Neural crest cell (in vitro differentiated cells): ENCODE measurements at regions not wholly inside any gene's neighbourhood (a gene's known extent, or its start where the extent isn't known, plus 50 kb on each side); places are given as distances from the start of the nearest gene placed in this dataset.

Source experiments
- DNase-seq: peaks from one replicate; pipeline ENCODE4 v3.0.0; 2021; ENCODE audit warnings: low read depth, mixed read lengths, low spot score
- H3K27ac Mint-ChIP-seq: one replicate; pipeline ENCODE4 v1.8.0; 2021; ENCODE audit warnings: mild to moderate bottlenecking, mixed read lengths; ENCODE audit not compliant: unreplicated experiment
- H3K27me3 Mint-ChIP-seq: 2 replicates; pipeline ENCODE4 v1.8.0; 2021; ENCODE audit warnings: low read depth, mild to moderate bottlenecking, mixed read lengths
- H3K36me3 Mint-ChIP-seq: 2 replicates; pipeline ENCODE4 v1.8.0; 2021; ENCODE audit warnings: low read depth, mild to moderate bottlenecking, mixed read lengths
- H3K4me1 Mint-ChIP-seq: 2 replicates; pipeline ENCODE4 v1.8.0; 2021; ENCODE audit warnings: mixed read lengths
- H3K4me3 Mint-ChIP-seq: one replicate; pipeline ENCODE4 v1.8.0; 2021; ENCODE audit warnings: mild to moderate bottlenecking, mixed read lengths
- H3K9me3 Mint-ChIP-seq: 2 replicates; pipeline ENCODE4 v1.8.0; 2021; ENCODE audit warnings: mixed read lengths
- CTCF ChIP-seq: fragments of 200-600 bp; sonication (generic); conservative IDR thresholded peaks from 2 replicates; pipeline ENCODE4 v1.5.0; 2021; ENCODE audit warnings: antibody characterized with exemption, mild to moderate bottlenecking

- H3K4me3 Mint-ChIP-seq, result no peak overlapping the region
Measured at GRCh38 chr16:85385463-85386331, 227.4 kb upstream of the GSE1 start.

GRCh38 chr16:85386467-85387170, 226.5 kb upstream of the GSE1 start:
- Mint-ChIP-seq H3K9me3 (no peaks in the 10 kb centered on the region), H3K27ac (no peak overlapping the region), H3K4me1 (peaks cover 14% of the 10 kb centered on the region), H3K27me3 (no peaks in the 10 kb centered on the region), H3K36me3 (no peaks in the 10 kb centered on the region), H3K4me3 (no peak overlapping the region)
- no peak for DNase-seq
- no peak for TF ChIP-seq CTCF

More at GRCh38 chr16:85385463-85386331, 227.4 kb upstream of the GSE1 start:
- TF ChIP-seq CTCF, result peak; percentile 15
- Mint-ChIP-seq H3K4me1 (peaks cover 19% of the 10 kb centered on the region), H3K9me3 (no peaks in the 10 kb centered on the region), H3K27me3 (peaks cover 5% of the 10 kb centered on the region), H3K36me3 (no peaks in the 10 kb centered on the region), H3K27ac (no peak overlapping the region)
- no peak for DNase-seq

- TF ChIP-seq CTCF, result no peak
- no peak for DNase-seq
- H3K36me3 Mint-ChIP-seq, result no peaks in the 10 kb centered on the region
- no peak overlapping the region for H3K4me3 Mint-ChIP-seq
- no peak overlapping the region for H3K27ac Mint-ChIP-seq
- no peaks in the 10 kb centered on the region for H3K27me3 Mint-ChIP-seq
- H3K4me1 Mint-ChIP-seq, result peaks cover 11% of the 10 kb centered on the region
- no peaks in the 10 kb centered on the region for H3K9me3 Mint-ChIP-seq
Measured at GRCh38 chr16:85387171-85387507, 226.0 kb upstream of the GSE1 start.

GRCh38 chr16:85387731-85388295, 225.3 kb upstream of the GSE1 start:
- Mint-ChIP-seq H3K27me3 (no peaks in the 10 kb centered on the region), H3K4me1 (peaks cover 8% of the 10 kb centered on the region), H3K36me3 (no peaks in the 10 kb centered on the region), H3K27ac (no peak overlapping the region), H3K9me3 (no peaks in the 10 kb centered on the region), H3K4me3 (no peak overlapping the region)
- no peak for TF ChIP-seq CTCF
- no peak for DNase-seq

GRCh38 chr16:85389679-85390470, 223.2 kb upstream of the GSE1 start:
- H3K27me3 Mint-ChIP-seq, result peaks cover 3% of the 10 kb centered on the region
- no peaks in the 10 kb centered on the region for H3K36me3 Mint-ChIP-seq
- H3K27ac Mint-ChIP-seq, result no peak overlapping the region
- H3K4me1 Mint-ChIP-seq, result peaks cover 3% of the 10 kb centered on the region
- H3K9me3 Mint-ChIP-seq, result no peaks in the 10 kb centered on the region
- no peak for TF ChIP-seq CTCF
- no peak for DNase-seq
- H3K4me3 Mint-ChIP-seq, result no peak overlapping the region
